Hepatocyte (in vitro differentiated cells): ENCODE measurements at regions not wholly inside any gene's neighbourhood (a gene's known extent, or its start where the extent isn't known, plus 50 kb on each side); places are given as distances from the start of the nearest gene placed in this dataset.

Experiments
- DNase-seq: peaks from one replicate; pipeline ENCODE4 v3.0.0-alpha.2; 2016; ENCODE audit warnings: low spot score
- H2AFZ ChIP-seq: fragments of 200-600 bp; sonication (generic); 2 replicates; pipeline ENCODE4 v1.6.0; 2016; ENCODE audit warnings: antibody characterized with exemption, mild to moderate bottlenecking
- H3K27ac ChIP-seq: fragments of 200-600 bp; sonication (generic); 2 replicates; pipeline ENCODE4 v1.5.1; 2016; ENCODE audit warnings: mild to moderate bottlenecking
- H3K27me3 ChIP-seq: fragments of 200-600 bp; sonication (generic); 2 replicates; pipeline ENCODE4 v1.6.1; 2016
- H3K36me3 ChIP-seq: fragments of 200-600 bp; sonication (generic); replicated peaks from 2 replicates; pipeline ENCODE4 v1.5.1; 2016; ENCODE audit warnings: low read depth; ENCODE audit not compliant: insufficient read depth
- H3K4me1 ChIP-seq: fragments of 200-600 bp; sonication (generic); 2 replicates; pipeline ENCODE4 v1.5.1; 2016; ENCODE audit warnings: mild to moderate bottlenecking, moderate library complexity; ENCODE audit not compliant: insufficient read depth
- H3K4me2 ChIP-seq: fragments of 200-600 bp; sonication (generic); 2 replicates; pipeline ENCODE4 v1.6.0; 2016
- H3K4me3 ChIP-seq: fragments of 200-600 bp; sonication (generic); 2 replicates; pipeline ENCODE4 v1.5.1; 2016; ENCODE audit warnings: mild to moderate bottlenecking
- H3K79me2 ChIP-seq: fragments of 200-600 bp; sonication (generic); 2 replicates; pipeline ENCODE4 v1.6.0; 2017; ENCODE audit warnings: mild to moderate bottlenecking
- H3K9me2 ChIP-seq: fragments of 200-600 bp; sonication (generic); replicated peaks from 2 replicates; pipeline ENCODE4 v1.6.0; 2017; ENCODE audit warnings: mild to moderate bottlenecking; ENCODE audit not compliant: insufficient read depth
- H3K9me3 ChIP-seq: fragments of 200-600 bp; sonication (generic); 2 replicates; pipeline ENCODE4 v1.5.1; 2016; ENCODE audit warnings: low read depth, mild to moderate bottlenecking
- H4K20me1 ChIP-seq: fragments of 200-600 bp; sonication (generic); 2 replicates; pipeline ENCODE4 v1.6.0; 2016; ENCODE audit warnings: mild to moderate bottlenecking; ENCODE audit not compliant: insufficient read depth, poor library complexity, severe bottlenecking
- EZH2 ChIP-seq: fragments of 200-600 bp; sonication (generic); IDR thresholded peaks from 2 replicates; pipeline ENCODE4 v1.6.1; 2016; ENCODE audit warnings: antibody characterized with exemption, mild to moderate bottlenecking, borderline replicate concordance
- EZH2phosphoT487 ChIP-seq: fragments of 200-600 bp; sonication (generic); IDR thresholded peaks from one replicate; pipeline ENCODE4 v1.6.1; 2018; ENCODE audit warnings: antibody characterized with exemption, mild to moderate bottlenecking, low read depth, moderate library complexity; ENCODE audit not compliant: unreplicated experiment, severe bottlenecking
- WGBS: methylation state at CpG from one replicate; pipeline ENCODE4 v1.1.6; 2016; ENCODE audit warnings: low lambda C conversion rate; ENCODE audit errors: missing lambda C conversion rate; 5-methylcytosine and 5-hydroxymethylcytosine counted together
- TF ChIP-seq, protein P1 (sequence below): fragments of 200-600 bp; sonication (generic); IDR thresholded peaks from 2 replicates; pipeline ENCODE4 v1.5.1; 2016; ENCODE audit warnings: antibody characterized with exemption, mild to moderate bottlenecking; ENCODE audit not compliant: poor library complexity

DNA sequence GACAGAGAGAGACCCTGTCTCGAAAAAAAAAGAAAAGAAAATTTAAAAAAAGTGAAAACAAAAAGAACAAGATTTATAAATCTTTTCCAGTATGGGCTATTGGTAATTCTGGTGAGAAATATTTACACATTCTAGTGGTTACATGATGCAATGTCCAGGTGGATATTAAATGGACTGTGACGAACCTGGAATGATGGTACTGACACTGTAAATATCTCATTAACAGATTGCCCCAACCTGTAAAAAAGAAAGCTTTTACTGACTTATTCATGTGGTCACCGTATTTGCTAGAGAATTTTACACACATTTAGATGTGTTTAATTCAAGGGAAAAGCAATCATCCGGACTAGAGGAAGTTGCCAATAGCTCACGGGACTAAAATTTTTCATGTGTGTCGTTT is 162.1 kb upstream of the LRIG1 start:
- no peak overlapping the region for H2AFZ ChIP-seq
- H3K4me2 ChIP-seq, result no peak overlapping the region
- H3K4me1 ChIP-seq, result no peaks in the 10 kb centered on the region
- H3K9me3 ChIP-seq, result no peaks in the 10 kb centered on the region
- H3K79me2 ChIP-seq, result no peaks in the 10 kb centered on the region
- 95% methylated on average over 6 of the region's 6 CpGs for WGBS
- H4K20me1 ChIP-seq, result no peaks in the 10 kb centered on the region
- no peaks in the 10 kb centered on the region for H3K27me3 ChIP-seq
- H3K36me3 ChIP-seq, result no peaks in the 10 kb centered on the region
- H3K9me2 ChIP-seq, result no peaks in the 10 kb centered on the region
- no peak for DNase-seq
- no peak overlapping the region for H3K4me3 ChIP-seq
- no peak for TF ChIP-seq EZH2
- TF ChIP-seq, protein P1, sequence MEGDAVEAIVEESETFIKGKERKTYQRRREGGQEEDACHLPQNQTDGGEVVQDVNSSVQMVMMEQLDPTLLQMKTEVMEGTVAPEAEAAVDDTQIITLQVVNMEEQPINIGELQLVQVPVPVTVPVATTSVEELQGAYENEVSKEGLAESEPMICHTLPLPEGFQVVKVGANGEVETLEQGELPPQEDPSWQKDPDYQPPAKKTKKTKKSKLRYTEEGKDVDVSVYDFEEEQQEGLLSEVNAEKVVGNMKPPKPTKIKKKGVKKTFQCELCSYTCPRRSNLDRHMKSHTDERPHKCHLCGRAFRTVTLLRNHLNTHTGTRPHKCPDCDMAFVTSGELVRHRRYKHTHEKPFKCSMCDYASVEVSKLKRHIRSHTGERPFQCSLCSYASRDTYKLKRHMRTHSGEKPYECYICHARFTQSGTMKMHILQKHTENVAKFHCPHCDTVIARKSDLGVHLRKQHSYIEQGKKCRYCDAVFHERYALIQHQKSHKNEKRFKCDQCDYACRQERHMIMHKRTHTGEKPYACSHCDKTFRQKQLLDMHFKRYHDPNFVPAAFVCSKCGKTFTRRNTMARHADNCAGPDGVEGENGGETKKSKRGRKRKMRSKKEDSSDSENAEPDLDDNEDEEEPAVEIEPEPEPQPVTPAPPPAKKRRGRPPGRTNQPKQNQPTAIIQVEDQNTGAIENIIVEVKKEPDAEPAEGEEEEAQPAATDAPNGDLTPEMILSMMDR, result no peak
- no peak for TF ChIP-seq EZH2phosphoT487
- H3K27ac ChIP-seq, result no peak overlapping the region

DNA sequence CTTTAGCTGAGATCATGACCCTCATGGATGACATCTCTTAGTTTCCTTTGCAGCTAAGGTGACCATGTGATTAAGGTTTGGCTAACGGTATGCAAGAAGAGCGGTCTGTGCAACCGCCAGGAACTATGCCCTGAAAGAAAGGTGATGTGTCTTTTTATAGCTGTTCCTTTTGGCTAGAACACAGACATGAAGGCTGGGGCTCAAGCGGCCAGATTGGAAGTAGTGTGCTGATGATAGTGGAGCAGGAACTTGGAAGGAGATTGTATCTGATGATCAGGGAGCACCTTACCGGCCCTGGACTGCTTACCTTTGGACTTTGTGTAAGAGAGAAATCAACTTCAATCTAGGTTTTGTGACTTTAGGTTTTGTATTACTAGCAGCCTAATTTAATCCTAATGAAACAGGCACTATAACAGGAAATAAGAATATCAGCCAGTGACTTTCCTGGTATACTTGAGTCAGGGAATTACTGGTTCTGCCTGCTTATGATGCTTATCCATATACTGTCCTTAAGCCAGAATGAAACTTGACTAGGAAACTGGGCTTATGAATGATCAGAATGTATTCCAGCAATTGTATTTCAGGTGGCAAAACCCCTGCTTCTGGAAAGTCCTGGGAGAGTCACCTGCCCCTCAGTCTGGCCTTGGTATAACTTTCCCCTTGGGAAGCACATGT is 164.3 kb upstream of the LRIG1 start:
- Histone ChIP-seq H3K36me3 (no peaks in the 10 kb centered on the region), H3K27ac (no peak overlapping the region), H3K9me2 (no peaks in the 10 kb centered on the region), H3K4me1 (no peaks in the 10 kb centered on the region), H3K9me3 (no peaks in the 10 kb centered on the region), H4K20me1 (no peaks in the 10 kb centered on the region), H2AFZ (no peak overlapping the region), H3K4me2 (no peak overlapping the region), H3K27me3 (no peaks in the 10 kb centered on the region), H3K79me2 (no peaks in the 10 kb centered on the region), H3K4me3 (no peak overlapping the region)
- whole genome bisulfite sequencing, result 82% methylated on average over 5 of the region's 5 CpGs
- TF ChIP-seq, protein P1, result no peak
- TF ChIP-seq EZH2 (no peak), EZH2phosphoT487 (no peak)
- no peak for DNase-seq

DNA sequence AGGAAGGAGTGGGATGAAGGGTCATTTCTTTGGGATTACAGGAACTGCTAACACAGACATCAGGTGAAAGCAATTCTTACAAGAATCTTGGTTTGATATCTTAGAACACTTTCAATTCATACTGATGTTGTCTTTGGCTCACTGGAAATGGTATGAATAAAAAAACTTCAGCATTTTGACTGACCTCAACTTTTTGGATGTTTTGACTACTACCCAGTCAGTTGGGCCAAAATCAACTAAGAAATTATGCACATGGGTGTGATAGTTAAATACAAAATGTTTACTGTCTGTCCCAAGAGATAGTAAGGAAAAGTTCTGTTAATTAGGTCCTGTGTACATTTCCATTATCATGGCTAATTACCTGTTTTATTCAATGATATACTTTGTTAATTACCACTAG is 165.5 kb upstream of the LRIG1 start:
- H3K27me3 ChIP-seq, result no peaks in the 10 kb centered on the region
- H3K9me3 ChIP-seq, result no peaks in the 10 kb centered on the region
- H3K4me1 ChIP-seq, result no peaks in the 10 kb centered on the region
- H3K27ac ChIP-seq, result no peak overlapping the region
- H3K9me2 ChIP-seq, result no peaks in the 10 kb centered on the region
- H3K4me3 ChIP-seq, result no peak overlapping the region
- TF ChIP-seq, protein P1, result no peak
- no peak for TF ChIP-seq EZH2
- no peak for TF ChIP-seq EZH2phosphoT487
- H3K4me2 ChIP-seq, result peak overlapping the region; percentile 38
- no peaks in the 10 kb centered on the region for H3K36me3 ChIP-seq
- DNase-seq, result no peak
- no peak overlapping the region for H2AFZ ChIP-seq
- no peaks in the 10 kb centered on the region for H3K79me2 ChIP-seq
- H4K20me1 ChIP-seq, result no peaks in the 10 kb centered on the region
